ENCODE measurements at regions not wholly inside any gene's neighbourhood (a gene's known extent, or its start where the extent isn't known, plus 50 kb on each side); places are given as distances from the start of the nearest gene placed in this dataset.

GRCh38 chrX:148389629-148390028 is 110.8 kb upstream of the AFF2 start:
- TF ChIP-seq CTCF (IDR thresholded peaks at IDR 0.05) (no peak), POLR2A (IDR thresholded peaks at IDR 0.05) (no peak)
